KMS-11 (cell line): ENCODE measurements at regions not wholly inside any gene's neighbourhood (a gene's known extent, or its start where the extent isn't known, plus 50 kb on each side); places are given as distances from the start of the nearest gene placed in this dataset.

Experiments used
- H2AFZ ChIP-seq: fragments of 200-600 bp; sonication (generic); 2 replicates; pipeline ENCODE4 v1.6.1; 2016; ENCODE audit warnings: antibody characterized with exemption, mixed run types, low read depth
- H3K27ac ChIP-seq: fragments of 200-600 bp; sonication (generic); 2 replicates; pipeline ENCODE4 v1.6.1; 2016; ENCODE audit warnings: mild to moderate bottlenecking, mixed run types
- H3K27me3 ChIP-seq: fragments of 200-600 bp; sonication (generic); 2 replicates; pipeline ENCODE4 v1.6.1; 2017; ENCODE audit warnings: mild to moderate bottlenecking, low read depth, mixed run types, moderate library complexity; ENCODE audit not compliant: insufficient read depth
- H3K36me3 ChIP-seq: fragments of 200-600 bp; sonication (generic); 2 replicates; pipeline ENCODE4 v1.6.1; 2017; ENCODE audit warnings: mild to moderate bottlenecking, mixed run types; ENCODE audit not compliant: insufficient read depth
- H3K4me1 ChIP-seq: fragments of 200-600 bp; sonication (generic); 2 replicates; pipeline ENCODE4 v1.6.1; 2016; ENCODE audit warnings: mild to moderate bottlenecking, low read depth, mixed run types; ENCODE audit not compliant: poor library complexity, severe bottlenecking
- H3K4me2 ChIP-seq: fragments of 200-600 bp; sonication (generic); 2 replicates; pipeline ENCODE4 v1.7.0; 2016; ENCODE audit warnings: mild to moderate bottlenecking, mixed run types
- H3K4me3 ChIP-seq: fragments of 200-600 bp; sonication (generic); IDR thresholded peaks from 2 replicates; pipeline ENCODE4 v1.6.1; 2017; ENCODE audit warnings: low read depth, low read length, mixed read lengths; ENCODE audit not compliant: insufficient read depth
- H3K79me2 ChIP-seq: fragments of 200-600 bp; sonication (generic); 2 replicates; pipeline ENCODE4 v1.6.1; 2016; ENCODE audit warnings: low read depth, mixed run types; ENCODE audit not compliant: insufficient read depth
- H3K9ac ChIP-seq: fragments of 200-600 bp; sonication (generic); 2 replicates; pipeline ENCODE4 v1.6.1; 2016; ENCODE audit warnings: mild to moderate bottlenecking, mixed run types
- H4K20me1 ChIP-seq: fragments of 200-600 bp; sonication (generic); 2 replicates; pipeline ENCODE4 v1.6.1; 2016; ENCODE audit warnings: mild to moderate bottlenecking, mixed run types; ENCODE audit not compliant: insufficient read depth
- CTCF ChIP-seq: fragments of 200-600 bp; sonication (generic); conservative IDR thresholded peaks from 2 replicates; pipeline ENCODE4 v1.6.1; 2017; ENCODE audit warnings: low read depth, mild to moderate bottlenecking, antibody characterized with exemption, low read length, moderate library complexity, mixed read lengths

DNA sequence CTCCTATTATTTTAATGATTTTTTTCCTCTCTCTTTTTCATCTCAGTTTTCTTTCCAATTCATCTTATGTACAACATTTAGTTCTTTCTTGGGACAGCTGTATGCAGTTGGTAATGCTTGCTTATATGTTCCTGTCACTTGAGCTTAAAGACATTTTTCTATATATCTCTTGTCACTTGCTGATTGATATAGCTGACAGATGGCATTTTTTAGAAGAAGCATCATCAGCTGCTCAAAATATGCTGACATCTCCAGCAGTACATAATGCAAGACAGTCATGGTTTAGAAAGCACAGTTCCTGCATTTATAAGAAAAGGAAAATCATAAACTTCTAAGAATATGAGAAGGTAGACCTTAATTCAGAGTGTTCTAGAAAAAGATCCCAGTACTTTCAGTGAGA is 56.5 kb downstream of the DCAF8L1 start:
- Histone ChIP-seq H3K36me3 (no peaks in the 10 kb centered on the region), H2AFZ (no peak overlapping the region), H3K27me3 (no peaks in the 10 kb centered on the region), H3K9ac (no peak overlapping the region), H3K4me3 (no peak overlapping the region), H4K20me1 (no peaks in the 10 kb centered on the region), H3K79me2 (no peaks in the 10 kb centered on the region), H3K4me1 (no peaks in the 10 kb centered on the region), H3K27ac (no peak overlapping the region), H3K4me2 (no peak overlapping the region)
- TF ChIP-seq CTCF = no peak

DNA sequence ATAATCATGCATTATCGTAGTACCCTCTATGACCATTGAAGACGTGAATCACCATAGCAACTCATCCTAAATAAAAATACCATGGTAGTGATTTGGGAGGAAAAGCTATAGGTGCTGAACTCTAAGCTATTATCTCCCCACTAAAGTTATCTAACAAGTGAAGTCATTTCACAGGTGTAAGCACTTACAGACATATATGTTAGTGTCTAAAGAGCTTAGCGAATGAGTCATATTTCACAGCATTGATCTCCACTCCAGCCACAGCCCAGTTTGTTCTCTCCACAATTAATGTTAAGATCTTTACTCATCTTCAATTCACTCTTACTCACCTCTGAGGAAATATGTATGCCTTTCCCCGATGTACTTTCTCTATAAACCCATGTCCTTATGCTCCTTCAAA is 57.0 kb downstream of the DCAF8L1 start:
- Histone ChIP-seq H3K27me3 (no peaks in the 10 kb centered on the region), H3K27ac (no peak overlapping the region), H4K20me1 (no peaks in the 10 kb centered on the region), H3K4me3 (no peak overlapping the region), H3K4me1 (no peaks in the 10 kb centered on the region), H3K36me3 (no peaks in the 10 kb centered on the region), H3K79me2 (no peaks in the 10 kb centered on the region), H2AFZ (no peak overlapping the region), H3K4me2 (no peak overlapping the region), H3K9ac (no peak overlapping the region)
- no peak for TF ChIP-seq CTCF

GRCh38 chrX:27918799-27919198 is 62.5 kb downstream of the DCAF8L1 start:
- H3K4me3 ChIP-seq = no peak overlapping the region
- H3K4me2 ChIP-seq = no peak overlapping the region
- no peaks in the 10 kb centered on the region for H4K20me1 ChIP-seq
- TF ChIP-seq CTCF = no peak
- no peak overlapping the region for H3K27ac ChIP-seq
- H2AFZ ChIP-seq = no peak overlapping the region
- H3K27me3 ChIP-seq = no peaks in the 10 kb centered on the region
- H3K36me3 ChIP-seq = no peaks in the 10 kb centered on the region
- no peak overlapping the region for H3K9ac ChIP-seq
- no peaks in the 10 kb centered on the region for H3K4me1 ChIP-seq
- no peaks in the 10 kb centered on the region for H3K79me2 ChIP-seq

GRCh38 chrX:27917713-27918500 is 63.3 kb downstream of the DCAF8L1 start:
- TF ChIP-seq CTCF = no peak
- Histone ChIP-seq H3K4me1 (no peaks in the 10 kb centered on the region), H4K20me1 (no peaks in the 10 kb centered on the region), H3K4me3 (no peak overlapping the region), H3K36me3 (no peaks in the 10 kb centered on the region), H3K27me3 (no peaks in the 10 kb centered on the region), H3K79me2 (no peaks in the 10 kb centered on the region), H3K4me2 (no peak overlapping the region), H2AFZ (no peak overlapping the region), H3K9ac (no peak overlapping the region), H3K27ac (no peak overlapping the region)
